ENCODE measurements at regions not wholly inside any gene's neighbourhood (a gene's known extent, or its start where the extent isn't known, plus 50 kb on each side); places are given as distances from the start of the nearest gene placed in this dataset.

GRCh38 chr3:35184775-35185174 lies 454.6 kb upstream of the ARPP21 start:
- no peaks in the 10 kb centered on the region for H3K36me3 ChIP-seq (ENCODE audit: control insufficient read depth, insufficient read depth, low read length)
- TF ChIP-seq POLR2AphosphoS5 (IDR thresholded peaks at IDR 0.05; ENCODE audit: low read depth, low read length), result no peak
- no peak for TF ChIP-seq SIN3A (IDR thresholded peaks at IDR 0.05; ENCODE audit: borderline replicate concordance, insufficient read depth, low read depth, low read length)
- TF ChIP-seq TCF7L2 (IDR thresholded peaks at IDR 0.05; ENCODE audit: low read depth, low read length), result no peak
- no peak for TF ChIP-seq REST (IDR thresholded peaks at IDR 0.05; ENCODE audit: insufficient read depth in 1 of 2, low read depth in 2 of 2, low read length in 1 of 2)
- TF ChIP-seq CTCF (IDR thresholded peaks at IDR 0.05), result no peak
- no peaks in the 10 kb centered on the region for H3K9me3 ChIP-seq (ENCODE audit: control insufficient read depth, insufficient read depth, low read depth, low read length)
- ChIA-PET CTCF (no interaction called here), POLR2A (no interaction called here)
- H3K4me1 ChIP-seq (ENCODE audit: control insufficient read depth, insufficient read depth, low read length), result no peaks in the 10 kb centered on the region
- DNase-seq (ENCODE audit: low read depth, low spot score), result no peak
- H3K27ac ChIP-seq (ENCODE audit: low read length), result no peak overlapping the region
- H3K4me3 ChIP-seq (ENCODE audit: low read depth in 2 of 2, low read length in 2 of 2), result no peak overlapping the region
- BruUV-seq (replicated peaks), result no TSS peak
- no peak for ATAC-seq
- H3K27me3 ChIP-seq (ENCODE audit: control insufficient read depth, insufficient read depth, low read length), result no peaks in the 10 kb centered on the region
- in situ Hi-C loops (cut with HindIII; ENCODE audit: low pct_unique_long_range_greater_than_20kb, low sequenced_read_pairs) (no loop called here), intact Hi-C loops (cut with micrococcal nuclease; ENCODE audit: unreplicated experiment) (no loop called here)

- Histone ChIP-seq H3K4me3 (ENCODE audit: low read depth in 2 of 2, low read length in 2 of 2) (no peak overlapping the region), H3K9me3 (ENCODE audit: control insufficient read depth, insufficient read depth, low read depth, low read length) (no peaks in the 10 kb centered on the region), H3K36me3 (ENCODE audit: control insufficient read depth, insufficient read depth, low read length) (no peaks in the 10 kb centered on the region), H3K27ac (ENCODE audit: low read length) (no peak overlapping the region), H3K4me1 (ENCODE audit: control insufficient read depth, insufficient read depth, low read length) (no peaks in the 10 kb centered on the region), H3K27me3 (ENCODE audit: control insufficient read depth, insufficient read depth, low read length) (no peaks in the 10 kb centered on the region)
- TF ChIP-seq CTCF (IDR thresholded peaks at IDR 0.05), result no peak
- TF ChIP-seq SIN3A (IDR thresholded peaks at IDR 0.05; ENCODE audit: borderline replicate concordance, insufficient read depth, low read depth, low read length), result no peak
- no peak for TF ChIP-seq REST (IDR thresholded peaks at IDR 0.05; ENCODE audit: insufficient read depth in 1 of 2, low read depth in 2 of 2, low read length in 1 of 2)
- TF ChIP-seq TCF7L2 (IDR thresholded peaks at IDR 0.05; ENCODE audit: low read depth, low read length), result no peak
- TF ChIP-seq POLR2AphosphoS5 (IDR thresholded peaks at IDR 0.05; ENCODE audit: low read depth, low read length), result no peak
- no peak for DNase-seq (ENCODE audit: low read depth, low spot score)
- no peak for ATAC-seq
- no TSS peak for BruUV-seq (replicated peaks)
- POLR2A ChIA-PET, result no interaction called here
- in situ Hi-C loops (cut with HindIII; ENCODE audit: low pct_unique_long_range_greater_than_20kb, low sequenced_read_pairs), result no loop called here
- CTCF ChIA-PET, result no interaction called here
- intact Hi-C loops (cut with micrococcal nuclease; ENCODE audit: unreplicated experiment), result no loop called here
These were observed 451.4 kb upstream of the ARPP21 start for GRCh38 chr3:35187908-35188307.
